HepG2 (cell line): ENCODE measurements at regions not wholly inside any gene's neighbourhood (a gene's known extent, or its start where the extent isn't known, plus 50 kb on each side); places are given as distances from the start of the nearest gene placed in this dataset.

ENCODE experiments used
- ATAC-seq: fragments of 200-7000 bp; cut with Tn5 transposase; 3 replicates; pipeline ENCODE4 v1.9.1; 2020; ENCODE audit warnings: mild to moderate bottlenecking, moderate library complexity
- BruUV-seq: library from RNA; stranded (reverse); fragments of 400-500 nt; replicated peaks from 2 replicates; lab custom pipeline; 2021; lab: Mats Ljungman, UMichigan
- CTCF ChIA-PET: fragments of 300-600 bp; formaldehyde crosslinking; extraction: SDS; loops from one replicate; lab custom pipeline; 2021; ENCODE audit warnings: low total read pairs, inconsistent platforms, low intra/inter-chr PET ratio; lab: Yijun Ruan, JAX
- POLR2A ChIA-PET: fragments of 350-600 bp; sonication (Branson Sonifier 250); formaldehyde crosslinking; loops from one replicate; lab custom pipeline; 2020; ENCODE audit warnings: antibody characterized with exemption, inconsistent platforms; lab: Yijun Ruan, JAX
- DNase-seq: peaks from one replicate; pipeline ENCODE4 v3.0.0-alpha.2; 2015; ENCODE audit warnings: low spot score
- FAIRE-seq: peaks from 3 replicates; lab custom pipeline; 2011; peaks lifted over from hg19 to GRCh38; lab: Jason Lieb, UNC
- H2AFZ ChIP-seq: one replicate; pipeline ENCODE4 v1.6.1; 2011; ENCODE audit warnings: low read length, inconsistent platforms
- H3K27ac ChIP-seq: fragments of 300-600 bp; 3 replicates; pipeline ENCODE4 v1.8.0; 2011; ENCODE audit warnings: mixed run types, mild to moderate bottlenecking, mixed read lengths, low read length, inconsistent platforms; ENCODE audit not compliant: insufficient read depth; ENCODE audit errors: extremely low read length
- H3K27me3 ChIP-seq, 2 experiments: fragments of 200-600 bp in 1 of 2; 2 replicates in 1 of 2; 3 replicates in 1 of 2; pipeline versions ENCODE4 v1.6.0 to v1.8.0; 2011; ENCODE audit warnings: low read length in 2 of 2, mild to moderate bottlenecking in 2 of 2, moderate library complexity in 2 of 2, inconsistent platforms in 1 of 2; ENCODE audit not compliant: insufficient read depth in 2 of 2, control insufficient read depth in 1 of 2
- H3K36me3 ChIP-seq, 2 experiments: fragments of 200-600 bp in 1 of 2; replicated peaks in 1 of 2; 2 replicates in 1 of 2; 3 replicates in 1 of 2; pipeline versions ENCODE4 v1.5.1 to v1.8.0; 2011; ENCODE audit warnings: low read length in 2 of 2, inconsistent platforms in 1 of 2; ENCODE audit not compliant: insufficient read depth in 2 of 2, control insufficient read depth in 1 of 2
- H3K4me1 ChIP-seq: 2 replicates; pipeline ENCODE4 v1.5.1; 2012; ENCODE audit warnings: low read length, inconsistent platforms; ENCODE audit not compliant: insufficient read depth
- H3K4me2 ChIP-seq: 2 replicates; pipeline ENCODE4 v1.6.0; 2011; ENCODE audit warnings: low read depth, low read length, inconsistent platforms
- H3K4me3 ChIP-seq, 3 experiments: fragments of 200-600 bp in 1 of 3; sonication (generic), shearing (Covaris generic) in 1 of 3; replicated peaks in 1 of 3; 2 replicates each; pipeline ENCODE4 v1.5.1; 2011 to 2016; ENCODE audit warnings: low read length in 3 of 3, inconsistent platforms in 2 of 3, low read depth in 2 of 3, mild to moderate bottlenecking in 2 of 3, control low read depth in 1 of 3, mixed read lengths in 1 of 3; ENCODE audit not compliant: insufficient read depth in 1 of 3
- H3K79me2 ChIP-seq: one replicate; pipeline ENCODE4 v1.6.1; 2011; ENCODE audit warnings: low read length, inconsistent platforms; ENCODE audit not compliant: insufficient read depth
- H3K9ac ChIP-seq: 2 replicates; pipeline ENCODE4 v1.6.0; 2011; ENCODE audit warnings: mild to moderate bottlenecking, low read depth, low read length, inconsistent platforms; ENCODE audit not compliant: insufficient read depth
- H3K9me3 ChIP-seq: 2 replicates; pipeline ENCODE4 v1.5.1; 2012; ENCODE audit warnings: mild to moderate bottlenecking, low read length
- H4K20me1 ChIP-seq: 2 replicates; pipeline ENCODE4 v1.6.0; 2011; ENCODE audit warnings: inconsistent platforms, mild to moderate bottlenecking, low read length, moderate library complexity; ENCODE audit not compliant: insufficient read depth
- ELF1 ChIP-seq: sonication (generic); formaldehyde crosslinking; IDR thresholded peaks from 2 replicates; pipeline ENCODE4 v1.4.0; 2020; ENCODE audit warnings: missing genetic modification reagents
- ISL2 ChIP-seq: sonication (generic); formaldehyde crosslinking; IDR thresholded peaks from 2 replicates; pipeline ENCODE4 v1.5.0; 2020; ENCODE audit warnings: missing genetic modification reagents
- RFX1 ChIP-seq: fragments of 450-650 bp; IDR thresholded peaks from 2 replicates; pipeline ENCODE4 v1.6.1; 2017
- SIX1 ChIP-seq: sonication (generic); formaldehyde crosslinking; IDR thresholded peaks from 2 replicates; pipeline ENCODE4 v1.4.0; 2020; ENCODE audit warnings: missing genetic modification reagents, borderline replicate concordance
- STAT5B ChIP-seq: sonication (generic); formaldehyde crosslinking; IDR thresholded peaks from 2 replicates; pipeline ENCODE4 v1.4.0; 2020; ENCODE audit warnings: missing genetic modification reagents
- SYNCRIP ChIP-seq: fragments of 200-400 bp; formaldehyde crosslinking; IDR thresholded peaks from 2 replicates; pipeline ENCODE4 v1.6.1; 2018; ENCODE audit warnings: mild to moderate bottlenecking, low read depth, low read length; ENCODE audit not compliant: insufficient read depth
- TBX2 ChIP-seq: sonication (generic); formaldehyde crosslinking; IDR thresholded peaks from 2 replicates; pipeline ENCODE4 v1.5.0; 2020; ENCODE audit warnings: missing genetic modification reagents, mild to moderate bottlenecking, borderline replicate concordance
- ZEB1 ChIP-seq: IDR thresholded peaks from 2 replicates; pipeline ENCODE4 v1.6.1; 2012; ENCODE audit warnings: mild to moderate bottlenecking, low read depth, inconsistent platforms; ENCODE audit not compliant: insufficient replicate concordance
- ZNF224 ChIP-seq: sonication (generic); formaldehyde crosslinking; IDR thresholded peaks from 2 replicates; pipeline ENCODE4 v1.5.0; 2020; ENCODE audit warnings: mild to moderate bottlenecking, missing genetic modification reagents
- WGBS: methylation state at CpG from one replicate; pipeline ENCODE4 v1.1.6; 2017; ENCODE audit warnings: low lambda C conversion rate; 5-methylcytosine and 5-hydroxymethylcytosine counted together
- in situ Hi-C: cut with HindIII; loops from 2 replicates; pipeline ENCODE4 v1.10.0; 2017; ENCODE audit warnings: low pct_unique_long_range_greater_than_20kb; ENCODE audit not compliant: extremely low pct_ligation_motif_present
- intact Hi-C: fragments of 100-400 bp; cut with micrococcal nuclease; formaldehyde crosslinking; loops from one replicate; pipeline ENCODE4 v1.10.0; 2022; ENCODE audit not compliant: unreplicated experiment
- TF ChIP-seq, protein P1 (sequence below): sonication (generic); formaldehyde crosslinking; IDR thresholded peaks from 2 replicates; pipeline ENCODE4 v1.5.0; 2020; ENCODE audit warnings: mild to moderate bottlenecking, missing genetic modification reagents

DNA sequence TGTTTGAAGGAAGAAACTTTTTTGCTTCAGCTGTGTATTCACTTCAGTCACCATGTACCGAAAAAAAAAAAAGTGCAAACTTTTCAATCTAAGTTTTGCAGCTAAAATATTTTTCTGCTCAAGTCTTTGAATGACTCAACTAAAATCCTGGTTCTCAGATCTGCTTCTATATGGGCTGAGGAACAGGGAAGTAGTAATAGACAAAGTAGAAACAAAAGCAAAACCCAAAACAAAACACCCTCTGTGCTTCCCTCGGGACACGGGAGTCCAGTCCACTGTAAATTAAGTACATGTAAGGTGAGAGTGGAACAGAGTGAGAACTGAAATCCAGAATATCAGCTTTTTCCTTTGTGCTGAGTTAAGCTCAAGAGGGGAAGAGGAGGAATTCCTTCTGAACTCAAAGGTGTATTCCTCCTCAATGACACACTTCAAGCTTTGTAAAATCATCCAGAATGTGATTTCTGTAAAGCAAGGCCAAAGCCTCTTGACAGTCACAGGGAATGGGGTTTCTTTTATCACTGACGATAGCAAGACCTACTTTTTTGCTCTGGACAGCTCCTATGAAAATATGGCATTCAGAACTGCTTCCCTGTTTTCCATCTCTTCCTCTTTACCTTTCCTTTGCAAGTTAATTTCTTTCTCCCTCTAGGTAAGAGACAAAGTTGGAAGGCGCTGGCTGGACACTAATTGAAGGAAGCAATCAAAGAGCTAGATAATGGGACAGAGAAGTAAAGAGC lies 433.5 kb upstream of the MMADHC start (continued):
- TF ChIP-seq ISL2 (no peak), SYNCRIP (no peak), ZEB1 (no peak), SIX1 (CRISPR knock-in tag) (no peak), ELF1 (CRISPR knock-in tag) (no peak), TBX2 (CRISPR knock-in tag) (no peak)
- TF ChIP-seq, protein P1, sequence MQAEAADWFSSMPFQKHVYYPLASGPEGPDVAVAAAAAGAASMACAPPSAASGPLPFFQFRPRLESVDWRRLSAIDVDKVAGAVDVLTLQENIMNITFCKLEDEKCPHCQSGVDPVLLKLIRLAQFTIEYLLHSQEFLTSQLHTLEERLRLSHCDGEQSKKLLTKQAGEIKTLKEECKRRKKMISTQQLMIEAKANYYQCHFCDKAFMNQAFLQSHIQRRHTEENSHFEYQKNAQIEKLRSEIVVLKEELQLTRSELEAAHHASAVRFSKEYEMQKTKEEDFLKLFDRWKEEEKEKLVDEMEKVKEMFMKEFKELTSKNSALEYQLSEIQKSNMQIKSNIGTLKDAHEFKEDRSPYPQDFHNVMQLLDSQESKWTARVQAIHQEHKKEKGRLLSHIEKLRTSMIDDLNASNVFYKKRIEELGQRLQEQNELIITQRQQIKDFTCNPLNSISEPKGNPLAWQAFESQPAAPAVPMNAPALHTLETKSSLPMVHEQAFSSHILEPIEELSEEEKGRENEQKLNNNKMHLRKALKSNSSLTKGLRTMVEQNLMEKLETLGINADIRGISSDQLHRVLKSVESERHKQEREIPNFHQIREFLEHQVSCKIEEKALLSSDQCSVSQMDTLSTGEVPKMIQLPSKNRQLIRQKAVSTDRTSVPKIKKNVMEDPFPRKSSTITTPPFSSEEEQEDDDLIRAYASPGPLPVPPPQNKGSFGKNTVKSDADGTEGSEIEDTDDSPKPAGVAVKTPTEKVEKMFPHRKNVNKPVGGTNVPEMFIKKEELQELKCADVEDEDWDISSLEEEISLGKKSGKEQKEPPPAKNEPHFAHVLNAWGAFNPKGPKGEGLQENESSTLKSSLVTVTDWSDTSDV (CRISPR knock-in tag) = no peak

DNA sequence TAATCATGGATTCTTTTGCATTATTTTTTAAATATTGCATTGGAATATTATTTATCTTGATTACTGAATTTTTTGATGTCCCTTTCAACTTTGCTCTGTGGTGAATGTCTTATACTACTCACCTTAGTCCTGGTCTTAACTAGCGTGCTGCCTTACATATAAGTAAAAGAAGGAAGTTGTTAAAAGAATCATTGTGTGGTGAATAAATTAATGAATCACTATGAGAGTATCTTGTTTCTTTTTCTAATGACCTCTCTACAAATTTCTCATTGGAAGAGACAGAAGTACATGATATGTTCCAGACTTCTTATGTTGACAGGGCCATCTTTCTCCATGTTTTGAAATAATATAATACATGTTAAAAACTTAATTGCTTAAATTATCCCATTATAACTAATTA lies 432.6 kb upstream of the MMADHC start:
- Histone ChIP-seq H3K4me3 (no peak overlapping the region), H2AFZ (no peak overlapping the region), H3K4me1 (no peaks in the 10 kb centered on the region), H3K9ac (no peak overlapping the region), H3K36me3 (no peaks in the 10 kb centered on the region), H4K20me1 (no peaks in the 10 kb centered on the region), H3K9me3 (peaks cover 4% of the 10 kb centered on the region; the same call in 1 of the 2 replicates), H3K27me3 (no peaks in the 10 kb centered on the region), H3K79me2 (no peaks in the 10 kb centered on the region), H3K4me2 (no peak overlapping the region), H3K27ac (no peak overlapping the region)
- DNase-seq = no peak
- TF ChIP-seq ZNF224 (CRISPR knock-in tag) (no peak), STAT5B (CRISPR knock-in tag) (no peak), RFX1 (no peak)
- in situ Hi-C loops (no loop called here), intact Hi-C loops (no loop called here)
- POLR2A ChIA-PET = no interaction called here
- no peak for ATAC-seq
- FAIRE-seq = no peak
- CTCF ChIA-PET = no interaction called here
- 29% methylated on average over 1 of the region's 1 CpG for WGBS
- no TSS peak for BruUV-seq
